GM12892 (cell line): ENCODE measurements at regions not wholly inside any gene's neighbourhood (a gene's known extent, or its start where the extent isn't known, plus 50 kb on each side); places are given as distances from the start of the nearest gene placed in this dataset.

Source experiments
- POLR2A ChIP-seq: IDR thresholded peaks from 2 replicates; pipeline ENCODE4 v1.6.1; 2011; ENCODE audit warnings: low read depth, low read length, control low read depth
- TAF1 ChIP-seq: IDR thresholded peaks from 2 replicates; pipeline ENCODE4 v1.6.1; 2011; ENCODE audit warnings: low read depth, mild to moderate bottlenecking, control low read depth, low read length, borderline replicate concordance

DNA sequence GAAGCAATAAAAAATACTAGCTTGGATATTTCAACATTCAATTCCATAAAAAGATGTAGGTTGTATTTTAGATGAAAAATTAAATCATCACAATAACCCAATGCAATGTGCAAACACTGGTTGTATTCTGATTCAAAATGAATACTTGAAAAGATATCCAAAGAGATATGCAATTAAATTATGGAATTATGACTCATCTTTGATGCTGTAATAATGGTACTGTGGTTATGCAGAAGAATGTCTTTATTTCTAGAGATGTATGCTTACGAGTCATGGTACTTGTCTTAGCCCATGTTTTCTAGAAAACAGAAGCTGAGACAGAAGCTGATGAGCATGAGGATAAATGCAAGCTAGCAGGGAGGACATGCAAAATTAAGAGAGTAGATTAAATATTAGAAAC is 1941.4 kb upstream of the NUDT12 start:
- TF ChIP-seq TAF1: no peak
- no peak for TF ChIP-seq POLR2A
